GM23338 (cell line): ENCODE measurements at regions not wholly inside any gene's neighbourhood (a gene's known extent, or its start where the extent isn't known, plus 50 kb on each side); places are given as distances from the start of the nearest gene placed in this dataset.

Experiments used
- ATAC-seq: fragments of 200-7000 bp; cut with Tn5 transposase; 3 replicates; pipeline ENCODE4 v1.9.1; 2020
- DNase-seq: peaks from one replicate; pipeline ENCODE4 v3.0.0-alpha.2; 2015; ENCODE audit warnings: low spot score
- H2AFZ ChIP-seq: fragments of 200-600 bp; sonication (generic); 2 replicates; pipeline ENCODE4 v1.8.0; 2016; ENCODE audit warnings: antibody characterized with exemption, mild to moderate bottlenecking, moderate library complexity
- H3F3A ChIP-seq: fragments of 200-600 bp; sonication (generic); replicated peaks from 2 replicates; pipeline ENCODE4 v1.8.0; 2017; ENCODE audit warnings: antibody characterized with exemption, mixed run types, low read depth
- H3K27ac ChIP-seq: fragments of 200-600 bp; sonication (generic); 2 replicates; pipeline ENCODE4 v1.6.1; 2016; ENCODE audit warnings: low read depth
- H3K27me3 ChIP-seq: fragments of 200-600 bp; sonication (generic); 2 replicates; pipeline ENCODE4 v1.8.0; 2016; ENCODE audit warnings: mild to moderate bottlenecking, mixed run types, moderate library complexity; ENCODE audit not compliant: insufficient read depth
- H3K36me3 ChIP-seq: fragments of 200-600 bp; sonication (generic); 2 replicates; pipeline ENCODE4 v1.8.0; 2016; ENCODE audit warnings: mild to moderate bottlenecking; ENCODE audit not compliant: insufficient read depth
- H3K4me1 ChIP-seq: fragments of 200-600 bp; sonication (generic); 2 replicates; pipeline ENCODE4 v1.8.0; 2016; ENCODE audit warnings: mild to moderate bottlenecking, moderate library complexity; ENCODE audit not compliant: insufficient read depth
- H3K4me2 ChIP-seq: fragments of 200-600 bp; sonication (generic); 2 replicates; pipeline ENCODE4 v1.7.1; 2017; ENCODE audit warnings: mixed run types
- H3K4me3 ChIP-seq: fragments of 200-600 bp; sonication (generic); 2 replicates; pipeline ENCODE4 v1.6.1; 2016; ENCODE audit warnings: mixed run types
- H3K79me2 ChIP-seq: fragments of 200-600 bp; sonication (generic); replicated peaks from 2 replicates; pipeline ENCODE4 v1.8.0; 2017; ENCODE audit warnings: mild to moderate bottlenecking; ENCODE audit not compliant: insufficient read depth
- H3K9me2 ChIP-seq: fragments of 200-600 bp; sonication (generic); 2 replicates; pipeline ENCODE4 v1.8.0; 2017; ENCODE audit not compliant: insufficient read depth
- H4K20me1 ChIP-seq: fragments of 200-600 bp; sonication (generic); replicated peaks from 2 replicates; pipeline ENCODE4 v1.8.0; 2017; ENCODE audit warnings: mild to moderate bottlenecking; ENCODE audit not compliant: insufficient read depth
- H3K27ac Mint-ChIP-seq: 2 replicates; pipeline ENCODE4 v1.8.0; 2020; ENCODE audit warnings: inconsistent platforms, mild to moderate bottlenecking, moderate library complexity, mixed read lengths
- H3K27me3 Mint-ChIP-seq: 3 replicates; pipeline ENCODE4 v1.8.0; 2022; ENCODE audit warnings: low read depth, mild to moderate bottlenecking, moderate library complexity, mixed read lengths, inconsistent platforms; ENCODE audit not compliant: insufficient read depth, poor library complexity
- H3K36me3 Mint-ChIP-seq: 3 replicates; pipeline ENCODE4 v1.8.0; 2021; ENCODE audit warnings: low read depth, mild to moderate bottlenecking, inconsistent platforms, moderate library complexity, mixed read lengths
- H3K4me1 Mint-ChIP-seq: 3 replicates; pipeline ENCODE4 v1.8.0; 2020; ENCODE audit warnings: mild to moderate bottlenecking, inconsistent platforms, mixed read lengths
- H3K4me3 Mint-ChIP-seq: 3 replicates; pipeline ENCODE4 v1.8.0; 2021; ENCODE audit warnings: moderate library complexity, mild to moderate bottlenecking, inconsistent platforms, mixed read lengths
- H3K9me3 Mint-ChIP-seq: 3 replicates; pipeline ENCODE4 v1.8.0; 2020; ENCODE audit warnings: moderate library complexity, mild to moderate bottlenecking, inconsistent platforms, mixed read lengths
- CREB1 ChIP-seq: fragments of 250-450 bp; sonication (Bioruptor Pico); IDR thresholded peaks from 2 replicates; pipeline ENCODE4 v1.5.0; 2020; ENCODE audit warnings: low read depth, mild to moderate bottlenecking, moderate library complexity
- CTCF ChIP-seq, 2 experiments: fragments of 200-600 bp in 1 of 2; sonication (generic) in 1 of 2; conservative IDR thresholded peaks; 2 replicates each; pipeline versions ENCODE4 v1.5.1 to v1.6.1; 2016 to 2017; ENCODE audit warnings: antibody characterized with exemption in 2 of 2, low read depth in 2 of 2, mild to moderate bottlenecking in 2 of 2, moderate library complexity in 1 of 2
- ETS1 ChIP-seq: IDR thresholded peaks from 2 replicates; pipeline ENCODE4 v1.6.1; 2016; ENCODE audit warnings: antibody characterized with exemption
- EZH2 ChIP-seq: fragments of 200-600 bp; sonication (generic); IDR thresholded peaks from one replicate; pipeline ENCODE4 v1.8.0; 2017; ENCODE audit warnings: antibody characterized with exemption, mild to moderate bottlenecking, low read depth; ENCODE audit not compliant: unreplicated experiment
- EZH2phosphoT487 ChIP-seq: fragments of 200-600 bp; sonication (generic); IDR thresholded peaks from one replicate; pipeline ENCODE4 v1.8.1; 2018; ENCODE audit warnings: antibody characterized with exemption; ENCODE audit not compliant: unreplicated experiment
- JUNB ChIP-seq: IDR thresholded peaks from one replicate; pipeline ENCODE4 v1.6.1; 2016; ENCODE audit warnings: antibody characterized with exemption; ENCODE audit not compliant: unreplicated experiment
- NANOG ChIP-seq: IDR thresholded peaks from 2 replicates; pipeline ENCODE4 v1.6.1; 2016; ENCODE audit warnings: antibody characterized with exemption, borderline replicate concordance
- POLR2AphosphoS5 ChIP-seq: IDR thresholded peaks from 2 replicates; pipeline ENCODE4 v1.6.1; 2016; ENCODE audit warnings: antibody characterized with exemption, low read depth
- REST ChIP-seq: IDR thresholded peaks from one replicate; pipeline ENCODE4 v1.6.1; 2018; ENCODE audit warnings: antibody characterized with exemption; ENCODE audit not compliant: unreplicated experiment
- STAT1 ChIP-seq: IDR thresholded peaks from one replicate; pipeline ENCODE4 v1.6.1; 2016; ENCODE audit warnings: antibody characterized with exemption; ENCODE audit not compliant: unreplicated experiment
- ZNF331 ChIP-seq: fragments of 250-450 bp; sonication (Bioruptor Pico); IDR thresholded peaks from 2 replicates; pipeline ENCODE4 v1.5.0; 2020; ENCODE audit warnings: low read depth, mild to moderate bottlenecking, moderate library complexity

DNA sequence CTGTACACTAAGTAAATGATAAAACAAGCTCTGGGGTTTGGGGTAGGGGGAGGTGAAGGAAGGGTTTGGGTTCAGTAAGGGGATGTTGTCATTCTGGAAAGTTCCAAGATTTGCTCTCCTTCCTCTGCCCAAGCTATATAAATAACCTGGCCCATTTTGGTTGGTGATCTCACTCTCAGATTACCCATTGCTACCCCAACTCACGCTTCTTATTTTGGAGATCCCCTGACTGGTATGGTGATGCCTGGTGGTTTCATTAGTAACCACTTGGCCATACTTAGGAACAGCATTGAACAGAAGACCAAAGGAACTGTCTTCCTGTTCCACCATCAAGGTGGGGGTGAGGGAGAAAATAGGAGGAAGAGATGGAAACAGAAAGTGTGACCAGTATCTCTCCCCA, 259.6 kb upstream of the TBX3 start:
- TF ChIP-seq ZNF331, result no peak
- no peak for TF ChIP-seq CTCF (conservative IDR thresholded peaks at IDR 0.05; ENCODE audit: low read depth in 2 of 2)
- TF ChIP-seq EZH2, result no peak
- H3K9me2 ChIP-seq, result peaks cover 10% of the 10 kb centered on the region; the same call in 1 of the 2 replicates
- H2AFZ ChIP-seq, result no peak overlapping the region
- ATAC-seq, result no peak
- no peaks in the 10 kb centered on the region for H3K27me3 Mint-ChIP-seq
- no peaks in the 10 kb centered on the region for H3K36me3 ChIP-seq
- H3K27me3 ChIP-seq, result no peaks in the 10 kb centered on the region
- no peak overlapping the region for H3K27ac Mint-ChIP-seq
- no peaks in the 10 kb centered on the region for H3F3A ChIP-seq
- no peak overlapping the region for H3K4me3 Mint-ChIP-seq
- H3K9me3 Mint-ChIP-seq, result 0 out of 3 replicates have a peak, but pooled peaks cover 6% of the 10 kb centered on the region
- H3K27ac ChIP-seq, result no peak overlapping the region
- H3K4me3 ChIP-seq, result no peak overlapping the region
- no peaks in the 10 kb centered on the region for H3K36me3 Mint-ChIP-seq
- H4K20me1 ChIP-seq, result no peaks in the 10 kb centered on the region
- no peak overlapping the region for H3K4me2 ChIP-seq
- no peaks in the 10 kb centered on the region for H3K4me1 ChIP-seq
- DNase-seq, result no peak
- H3K79me2 ChIP-seq, result no peaks in the 10 kb centered on the region
- no peaks in the 10 kb centered on the region for H3K4me1 Mint-ChIP-seq

GRCh38 chr12:114938487-114939210, 254.7 kb upstream of the TBX3 start:
- H3K27me3 ChIP-seq, result no peaks in the 10 kb centered on the region
- no peaks in the 10 kb centered on the region for H3K36me3 ChIP-seq
- no peak overlapping the region for H3K27ac ChIP-seq
- H3K4me1 ChIP-seq, result no peaks in the 10 kb centered on the region
- H3K27ac Mint-ChIP-seq, result no peak overlapping the region
- H3K4me3 ChIP-seq, result no peak overlapping the region
- no peak overlapping the region for H3K4me3 Mint-ChIP-seq
- no peak overlapping the region for H2AFZ ChIP-seq
- H3K27me3 Mint-ChIP-seq, result peaks cover 3% of the 10 kb centered on the region
- no peaks in the 10 kb centered on the region for H3K4me1 Mint-ChIP-seq
- 0 out of 3 replicates have a peak, but pooled peaks cover 6% of the 10 kb centered on the region for H3K9me3 Mint-ChIP-seq
- H4K20me1 ChIP-seq, result no peaks in the 10 kb centered on the region
- H3K79me2 ChIP-seq, result no peaks in the 10 kb centered on the region
- H3K4me2 ChIP-seq, result no peak overlapping the region
- H3K36me3 Mint-ChIP-seq, result no peaks in the 10 kb centered on the region
- no peak for ATAC-seq
- peaks cover 17% of the 10 kb centered on the region; the same call in 1 of the 2 replicates for H3K9me2 ChIP-seq
- no peak for DNase-seq
- H3F3A ChIP-seq, result no peaks in the 10 kb centered on the region
- TF ChIP-seq ZNF331, result no peak
- TF ChIP-seq EZH2phosphoT487, result no peak
- TF ChIP-seq REST, result no peak
- TF ChIP-seq STAT1, result no peak
- TF ChIP-seq NANOG, result no peak
- TF ChIP-seq JUNB, result no peak
- TF ChIP-seq POLR2AphosphoS5, result no peak
- no peak for TF ChIP-seq ETS1
- TF ChIP-seq CREB1, result no peak
- TF ChIP-seq EZH2, result no peak
